ENCODE measurements at regions not wholly inside any gene's neighbourhood (a gene's known extent, or its start where the extent isn't known, plus 50 kb on each side); places are given as distances from the start of the nearest gene placed in this dataset.

GRCh38 chr3:193048127-193048526 lies 130.5 kb upstream of the MB21D2 start:
- no peak for TF ChIP-seq CTCF (conservative IDR thresholded peaks at IDR 0.05)
- no peak for TF ChIP-seq EZH2 (IDR thresholded peaks at IDR 0.05; ENCODE audit: low read depth)

Measured in PC-9 (cell line).